SKM-1 (cell line): ENCODE measurements at regions not wholly inside any gene's neighbourhood (a gene's known extent, or its start where the extent isn't known, plus 50 kb on each side); places are given as distances from the start of the nearest gene placed in this dataset.

Experiments
- DNase-seq: peaks from one replicate; lab custom pipeline; 2025; ENCODE audit not compliant: unreplicated experiment; lab: John Stamatoyannopoulos, UW

DNA sequence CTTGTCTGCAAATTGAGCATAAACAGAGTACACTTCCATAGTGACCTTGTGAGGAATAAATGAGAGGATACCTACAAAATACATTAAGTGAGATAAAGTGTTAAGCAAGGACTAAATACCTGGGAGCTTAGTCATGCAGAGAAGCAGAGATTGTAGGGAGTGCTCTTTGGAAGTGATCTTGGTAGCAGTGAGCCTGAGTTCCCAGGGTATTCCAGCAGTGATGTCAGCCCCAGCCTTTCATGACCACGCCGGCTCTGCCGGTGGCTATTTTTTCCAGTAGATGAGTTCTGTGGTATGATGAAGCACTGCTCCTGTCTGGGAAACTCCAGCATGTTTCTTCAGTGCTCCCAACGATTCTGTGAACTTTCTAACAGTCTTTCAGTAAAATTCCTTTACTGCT is 391.5 kb upstream of the IGFBP7 start:
- no peak for DNase-seq

DNA sequence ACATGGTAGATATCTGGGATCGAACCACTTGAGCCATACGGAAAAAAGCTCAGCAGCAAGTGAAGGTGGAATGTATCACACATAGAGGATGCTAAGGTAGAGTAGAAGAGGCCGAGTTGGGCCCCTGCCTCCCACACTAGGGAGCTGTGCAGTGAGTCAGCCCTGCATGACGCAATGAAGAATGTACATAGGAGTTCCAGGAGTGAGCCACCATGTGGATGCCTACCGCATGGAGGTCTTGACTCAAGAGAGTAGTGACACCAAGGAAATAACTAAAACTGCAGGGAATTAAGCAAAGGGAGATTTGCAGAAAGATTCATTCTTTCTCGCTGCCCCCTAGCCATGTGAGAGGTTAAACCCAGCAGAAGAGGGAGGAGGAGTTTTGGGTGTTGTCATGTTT is 389.6 kb upstream of the IGFBP7 start:
- no peak for DNase-seq

DNA sequence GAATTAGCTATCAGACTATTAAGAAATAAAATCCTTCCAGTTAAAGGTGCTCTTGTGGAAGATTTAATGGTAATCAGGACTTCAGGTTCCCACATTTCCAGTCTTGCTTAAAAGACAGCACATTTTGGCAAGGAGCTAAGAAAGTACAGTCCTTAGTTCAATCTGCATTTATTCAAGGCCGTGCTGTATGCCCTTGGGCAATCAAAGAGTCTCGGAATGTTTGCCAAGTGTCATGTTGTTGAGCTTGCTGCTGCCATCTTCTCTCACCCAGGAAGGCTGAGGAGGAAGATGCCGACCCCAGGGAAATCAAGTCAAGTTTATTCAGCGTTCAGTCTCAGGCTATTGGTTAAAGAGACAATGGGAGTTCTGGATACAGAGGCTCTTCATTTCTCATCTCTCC is 388.1 kb upstream of the IGFBP7 start:
- no peak for DNase-seq

DNA sequence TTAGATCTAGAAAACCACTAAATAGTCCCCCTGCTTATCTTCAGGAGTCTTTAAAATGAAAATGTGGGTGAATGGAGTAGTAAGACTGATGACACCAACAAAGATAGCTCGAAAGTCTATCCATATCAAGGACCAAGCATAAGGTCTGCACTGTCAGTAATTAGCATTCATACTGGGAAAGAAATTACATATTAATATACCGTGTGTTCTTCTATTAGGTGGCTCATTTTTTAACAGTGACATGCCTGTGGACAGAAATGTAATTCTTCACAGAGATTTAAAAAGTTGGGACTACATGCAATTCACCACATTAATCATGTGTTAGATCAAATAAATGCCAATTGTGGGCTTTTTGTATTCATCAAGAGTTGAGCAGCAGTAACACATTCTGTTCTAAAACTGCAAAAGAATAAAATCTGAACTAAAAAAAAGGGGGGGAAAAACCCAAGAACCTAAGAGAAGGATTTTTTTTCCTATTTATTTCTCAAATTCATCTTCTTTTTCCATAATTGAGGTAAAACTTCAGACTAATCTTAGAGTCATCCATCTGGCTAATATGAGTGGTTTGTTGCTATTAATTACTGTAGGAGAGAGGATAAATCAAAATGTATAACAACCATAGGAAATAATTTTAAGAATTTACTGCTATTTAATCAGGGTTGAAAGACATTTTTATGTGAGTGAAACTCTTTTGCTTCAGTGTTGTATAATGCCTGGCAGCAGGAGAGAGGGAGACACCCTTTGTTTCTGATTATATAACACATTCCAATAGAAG is 386.7 kb upstream of the IGFBP7 start:
- no peak for DNase-seq

DNA sequence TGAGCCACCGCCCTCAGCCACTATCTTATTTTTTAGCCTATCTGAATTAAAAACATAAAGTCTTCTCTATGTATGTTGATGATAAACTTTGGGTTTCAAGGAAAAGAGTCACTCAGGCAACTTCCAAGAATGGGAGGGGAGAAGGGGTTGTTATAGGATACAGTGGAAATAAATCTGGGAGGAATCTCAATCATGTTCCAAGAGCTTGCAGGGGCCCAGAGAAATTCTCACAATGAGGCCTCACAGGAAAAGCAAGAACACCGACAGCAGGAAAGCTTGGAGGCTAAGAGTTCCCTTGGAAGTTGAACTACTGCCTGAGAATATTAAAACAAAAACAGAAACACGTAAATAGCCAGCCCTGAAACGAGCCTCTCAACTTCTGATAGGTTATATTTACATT is 384.6 kb upstream of the IGFBP7 start:
- no peak for DNase-seq

DNA sequence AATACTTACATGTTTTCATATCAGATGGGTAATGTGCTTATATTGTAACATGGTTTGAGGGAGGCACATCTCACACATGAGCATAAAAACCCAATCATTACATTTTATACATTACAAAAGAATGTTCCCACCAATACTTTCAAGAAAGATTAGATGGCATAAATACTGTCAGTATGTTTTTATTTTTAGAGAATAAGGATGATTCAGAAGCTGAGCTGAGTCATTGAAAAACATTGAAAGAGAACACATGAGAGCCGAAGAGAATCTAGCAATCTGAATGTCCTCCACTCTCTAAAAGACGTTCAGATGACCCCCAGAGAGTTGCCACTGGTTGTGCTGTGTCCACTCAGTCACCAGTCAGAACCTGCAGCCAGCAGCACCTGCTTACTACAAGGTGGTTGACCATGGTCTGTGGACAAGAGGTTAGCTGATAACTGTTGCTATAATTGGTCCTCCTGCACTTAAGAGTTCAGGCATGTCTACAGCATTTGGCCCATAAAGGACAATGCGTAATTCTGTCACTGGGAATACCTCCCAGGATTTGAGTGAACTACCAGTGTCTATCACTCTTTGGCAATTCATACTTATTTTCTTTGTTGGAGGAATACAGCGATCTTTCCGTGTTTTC is 382.2 kb upstream of the IGFBP7 start:
- DNase-seq, result no peak

DNA sequence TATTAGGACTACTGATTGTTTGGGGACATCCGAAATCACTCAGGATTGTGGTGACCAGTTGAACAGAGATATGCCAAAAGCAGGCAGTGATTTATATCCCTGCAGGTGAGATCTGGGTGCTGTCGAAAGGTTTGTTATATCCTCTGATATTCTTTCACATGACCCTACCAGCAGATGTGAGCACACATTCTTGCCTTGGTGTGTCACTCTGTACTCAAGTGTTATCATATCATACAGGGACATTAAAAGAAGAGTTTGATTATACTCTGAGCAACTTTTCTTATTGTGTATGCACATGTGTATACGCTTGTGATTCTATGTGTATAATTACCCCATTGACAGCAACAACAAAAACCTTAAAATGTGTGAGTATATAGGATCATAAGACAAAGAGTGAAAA is 381.2 kb upstream of the IGFBP7 start:
- no peak for DNase-seq

DNA sequence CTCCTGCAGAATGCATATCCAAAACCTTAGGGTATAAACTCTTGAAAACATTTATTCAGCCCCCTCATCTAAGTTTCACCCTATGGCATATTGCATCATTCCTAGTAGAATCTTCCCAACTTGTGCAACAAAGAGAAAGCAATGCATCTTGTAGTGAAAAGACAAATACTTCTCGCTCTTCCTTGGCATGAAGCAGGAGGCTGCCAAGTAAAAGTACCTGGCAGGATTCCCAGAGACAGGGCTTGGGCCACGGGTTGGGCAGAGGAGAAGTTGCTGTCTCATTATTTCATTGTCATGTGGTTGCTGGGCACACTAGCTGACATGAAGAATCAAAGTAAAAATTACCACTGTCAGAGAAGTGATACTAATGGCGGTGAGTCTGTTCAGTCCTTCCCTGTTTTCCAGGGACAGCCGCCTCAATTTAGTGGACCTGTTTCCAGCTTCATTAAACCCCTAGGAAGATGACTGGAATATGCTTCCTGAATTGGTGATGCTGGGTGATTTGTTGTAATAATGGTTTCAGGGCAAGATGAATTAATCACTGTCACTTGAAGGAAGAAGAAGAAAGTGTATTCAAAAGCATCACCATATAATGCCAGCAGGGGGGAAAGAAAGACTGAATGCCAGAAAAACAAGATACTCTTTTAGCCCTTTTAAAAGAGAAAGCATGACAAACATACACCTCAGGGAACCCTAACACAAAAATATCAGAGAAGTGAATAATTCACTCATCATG is 380.5 kb upstream of the IGFBP7 start:
- DNase-seq, result no peak

DNA sequence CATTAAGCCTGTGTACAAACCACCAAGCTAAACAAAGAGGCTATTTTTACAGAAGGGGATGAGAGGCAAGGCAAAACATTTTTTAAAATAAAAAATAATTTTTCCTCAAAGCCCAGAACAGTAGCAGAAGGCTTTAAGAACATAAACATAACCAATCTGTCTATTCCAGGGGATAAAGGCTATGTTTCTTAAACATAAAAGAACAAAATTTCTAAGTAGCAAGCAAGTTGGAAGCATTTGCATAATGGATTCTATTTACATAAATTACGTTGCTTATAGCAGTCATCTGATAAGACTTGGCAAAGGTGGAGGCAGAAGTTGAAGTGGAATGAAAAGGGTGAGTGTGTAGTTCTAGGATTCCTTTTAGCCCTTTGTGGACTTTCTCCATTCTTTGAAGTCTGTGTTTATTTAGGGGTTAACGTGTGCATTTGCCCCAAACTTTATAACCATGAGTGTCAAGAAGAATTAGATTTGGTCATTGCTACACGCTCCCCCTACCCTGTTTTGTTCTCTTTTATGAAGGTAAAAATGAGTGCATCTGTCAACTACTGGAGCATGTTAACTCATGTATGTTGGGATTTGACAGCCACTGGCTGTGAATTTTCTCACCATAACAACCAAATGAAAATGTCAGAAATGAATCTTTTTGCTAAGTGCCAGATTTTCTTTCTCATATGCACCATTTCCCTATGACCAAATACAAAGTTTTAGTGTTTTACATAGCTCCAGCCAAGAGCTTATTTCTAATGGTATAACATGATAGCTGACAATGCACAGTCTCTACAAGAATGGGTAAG is 378.4 kb upstream of the IGFBP7 start:
- DNase-seq, result no peak

DNA sequence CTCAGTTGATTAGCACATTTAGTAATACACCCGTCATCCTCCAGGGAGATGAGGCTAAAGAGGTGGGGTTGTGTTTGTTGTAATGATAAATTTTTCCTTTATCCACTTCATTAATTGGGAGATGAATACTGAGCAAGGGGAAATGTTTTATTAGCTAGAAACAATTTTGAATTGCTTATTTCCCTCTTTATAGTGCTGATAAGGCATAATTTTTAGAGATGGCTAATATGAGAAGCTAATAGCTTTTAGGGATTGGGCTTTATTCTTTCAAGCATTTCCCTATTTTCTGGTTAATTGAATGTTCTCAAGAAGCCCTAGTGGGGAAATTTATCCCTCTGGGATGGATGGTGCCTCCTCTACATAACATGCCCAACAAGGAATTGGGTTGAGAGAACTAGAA is 365.2 kb upstream of the IGFBP7 start:
- no peak for DNase-seq

DNA sequence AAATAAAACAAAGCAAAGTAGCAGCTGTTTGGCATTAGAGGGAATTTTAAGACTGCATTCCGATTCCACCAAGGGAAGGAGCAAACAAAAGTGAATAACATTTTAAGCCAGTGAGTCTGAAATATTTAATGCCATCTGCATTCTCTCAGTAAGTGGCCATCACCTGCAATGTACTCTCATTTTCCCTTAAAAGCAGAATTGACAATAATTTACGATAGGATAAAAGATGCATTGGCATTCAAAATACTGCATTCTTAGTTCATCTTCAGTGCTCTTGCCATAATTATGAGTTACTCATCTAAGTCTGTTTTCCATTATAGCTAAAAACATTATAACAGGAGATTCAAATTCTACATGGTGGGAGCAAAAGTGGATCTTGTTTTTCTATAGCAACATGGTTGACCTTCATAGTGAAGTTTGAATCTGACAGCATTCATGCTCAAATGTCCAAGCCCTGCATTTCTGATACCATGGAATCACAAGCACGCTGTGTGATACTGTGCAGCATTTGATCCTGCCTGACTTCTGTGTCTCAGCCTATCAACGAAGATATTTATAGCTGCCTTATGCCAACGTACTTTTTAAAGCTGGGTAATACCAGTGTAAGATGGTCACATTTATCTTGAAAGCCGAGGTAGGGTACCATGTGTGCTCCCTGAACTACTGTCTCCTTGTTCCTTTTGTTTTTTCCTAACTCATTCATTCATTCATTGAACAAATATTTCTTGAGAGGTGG is 355.3 kb upstream of the IGFBP7 start:
- no peak for DNase-seq

DNA sequence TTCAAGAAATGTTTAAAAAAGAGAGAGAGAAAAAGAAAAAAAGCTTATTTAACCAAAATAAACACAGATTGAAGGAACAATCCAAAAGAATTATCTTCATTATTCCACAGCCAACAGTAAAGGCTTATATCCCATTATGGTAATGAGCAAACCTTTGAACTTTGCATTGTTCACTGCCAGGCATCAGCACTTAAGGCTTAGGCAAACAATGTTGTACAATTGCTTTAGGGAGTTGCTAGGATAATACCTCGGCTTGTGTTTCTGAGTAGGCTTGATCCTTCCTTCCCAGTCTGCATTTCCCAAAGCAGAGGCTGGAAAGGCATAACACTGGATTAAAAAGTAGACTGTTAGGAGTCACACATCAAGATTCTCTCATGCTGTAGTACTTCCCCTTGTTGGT is 352.7 kb upstream of the IGFBP7 start:
- no peak for DNase-seq

DNA sequence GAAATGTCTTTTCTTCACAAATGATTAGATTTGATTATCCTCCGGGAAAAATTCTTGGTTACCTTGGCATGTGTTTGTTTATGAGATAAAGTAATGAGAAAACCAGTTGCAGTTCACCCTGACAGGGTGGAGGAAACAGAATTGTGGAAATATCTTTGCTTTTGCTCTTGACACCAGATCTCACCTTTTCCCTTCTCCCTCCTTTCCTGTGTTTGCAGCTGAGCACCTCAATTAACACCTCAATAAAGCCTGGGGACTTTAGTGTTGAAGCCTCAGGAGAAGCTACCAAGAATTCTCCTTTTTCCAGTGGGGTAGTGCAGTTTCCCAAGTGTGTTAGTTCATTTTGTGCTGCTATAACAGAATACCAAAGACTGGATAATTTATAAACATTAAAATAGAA is 350.8 kb upstream of the IGFBP7 start:
- DNase-seq, result no peak

DNA sequence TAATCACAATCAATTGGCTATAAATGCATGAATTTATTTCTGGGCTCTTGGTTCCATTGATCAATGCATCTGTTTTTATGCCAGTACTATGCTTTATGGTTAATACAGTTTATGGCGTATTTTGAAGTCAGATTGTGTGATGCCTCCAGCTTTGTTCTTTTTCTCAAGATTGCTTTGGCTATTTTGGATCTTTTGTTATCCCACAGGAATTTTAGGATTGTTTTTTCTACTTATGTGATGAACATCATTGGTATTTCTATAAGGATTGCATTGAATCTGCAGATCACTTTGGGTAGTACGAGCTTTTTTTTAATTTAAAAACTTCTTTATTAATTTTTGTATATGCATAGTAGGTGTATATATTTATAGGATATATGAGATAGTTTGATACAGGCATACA is 338.7 kb upstream of the IGFBP7 start:
- DNase-seq, result no peak

DNA sequence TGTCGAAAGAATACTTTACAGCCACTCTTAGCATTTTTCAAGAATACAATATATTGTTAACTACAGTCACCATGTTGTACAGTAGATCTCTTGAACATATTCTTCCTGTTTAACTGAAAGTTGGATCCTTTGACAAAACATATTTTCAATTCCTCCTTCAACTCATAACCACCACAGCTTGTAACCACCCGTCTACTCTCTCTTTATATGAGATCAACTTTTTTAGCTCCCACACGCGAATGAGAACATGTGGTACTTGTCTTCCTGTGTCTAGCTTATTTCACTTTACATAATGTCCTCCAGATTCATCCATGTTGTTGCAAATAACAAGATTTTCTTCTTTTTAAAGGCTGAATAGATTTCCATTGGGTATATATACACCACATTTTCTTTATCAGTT is 338.3 kb upstream of the IGFBP7 start:
- DNase-seq, result no peak

DNA sequence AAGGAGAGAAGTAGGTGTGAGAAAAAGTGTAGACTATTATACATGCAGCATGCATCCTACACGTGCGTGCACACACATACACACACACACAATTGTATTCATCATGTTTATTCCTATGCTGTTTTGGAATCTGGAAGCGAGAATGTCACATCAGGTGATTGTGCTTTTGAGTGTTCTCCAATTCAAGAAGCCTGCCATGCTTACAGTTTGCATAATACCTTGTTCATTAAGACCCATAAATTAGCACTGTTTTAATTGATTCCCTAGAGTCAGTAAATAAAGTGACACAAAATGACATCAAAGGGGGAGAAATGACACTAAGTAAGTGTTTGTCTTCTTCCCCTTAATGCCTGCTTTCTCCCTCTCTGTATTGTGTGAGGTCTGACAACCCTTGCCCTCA is 336.1 kb upstream of the IGFBP7 start:
- DNase-seq, result no peak

DNA sequence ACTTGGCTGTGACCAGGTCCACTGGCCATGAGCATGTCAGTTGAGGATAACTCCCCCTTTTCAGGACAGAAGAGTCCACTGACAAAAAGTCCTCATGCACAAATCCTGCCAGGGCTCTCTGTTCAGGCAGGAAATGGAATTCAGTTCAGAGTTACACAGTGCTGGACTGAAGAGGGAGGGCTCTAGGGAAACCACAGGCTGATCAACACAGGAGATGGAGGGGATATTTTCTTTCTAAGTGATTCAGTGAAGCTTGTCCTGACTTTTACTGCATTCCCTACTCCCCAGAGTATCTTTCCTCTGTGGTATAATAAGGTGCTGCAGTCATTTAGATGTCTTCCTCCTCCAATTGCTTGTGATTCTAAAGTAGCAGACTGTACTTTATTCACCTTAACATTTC is 335.5 kb upstream of the IGFBP7 start:
- no peak for DNase-seq

DNA sequence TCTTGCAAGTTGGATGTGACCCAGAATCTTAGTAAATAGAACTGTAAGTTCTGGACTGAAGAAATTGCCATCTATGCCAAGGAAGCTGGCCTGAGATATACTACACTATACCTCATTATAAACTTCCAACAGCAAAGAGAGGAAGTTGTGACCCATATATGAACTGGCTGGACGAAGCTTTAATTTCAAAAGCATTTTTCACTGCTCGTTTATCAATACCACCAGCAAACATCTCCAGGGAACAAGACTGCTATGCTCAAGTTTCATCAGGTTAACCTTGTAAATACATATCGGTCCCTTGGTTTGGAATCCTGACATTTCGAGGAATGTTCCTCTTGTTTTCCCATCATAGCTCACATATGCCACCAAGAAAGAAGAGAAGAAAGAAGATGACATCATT is 334.5 kb upstream of the IGFBP7 start:
- no peak for DNase-seq

DNA sequence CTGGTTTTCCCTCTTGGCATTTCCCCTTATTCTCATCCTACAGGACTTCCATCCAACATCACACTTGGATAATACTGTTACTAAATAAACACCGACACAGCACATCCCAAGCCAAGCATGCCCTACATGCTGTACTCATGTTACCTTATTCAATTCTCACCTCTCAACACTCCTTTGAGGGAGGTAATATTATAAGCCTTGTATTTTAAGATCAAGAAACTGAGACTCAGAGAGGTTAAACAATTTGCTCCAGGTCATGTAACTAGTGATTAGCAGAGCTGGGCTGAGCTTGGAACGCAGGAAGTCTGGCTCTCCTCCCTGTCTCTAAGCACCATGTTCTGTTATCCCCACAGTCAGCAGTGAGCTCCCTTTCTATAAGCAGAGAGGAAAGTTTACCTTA is 333.6 kb upstream of the IGFBP7 start:
- DNase-seq, result no peak

DNA sequence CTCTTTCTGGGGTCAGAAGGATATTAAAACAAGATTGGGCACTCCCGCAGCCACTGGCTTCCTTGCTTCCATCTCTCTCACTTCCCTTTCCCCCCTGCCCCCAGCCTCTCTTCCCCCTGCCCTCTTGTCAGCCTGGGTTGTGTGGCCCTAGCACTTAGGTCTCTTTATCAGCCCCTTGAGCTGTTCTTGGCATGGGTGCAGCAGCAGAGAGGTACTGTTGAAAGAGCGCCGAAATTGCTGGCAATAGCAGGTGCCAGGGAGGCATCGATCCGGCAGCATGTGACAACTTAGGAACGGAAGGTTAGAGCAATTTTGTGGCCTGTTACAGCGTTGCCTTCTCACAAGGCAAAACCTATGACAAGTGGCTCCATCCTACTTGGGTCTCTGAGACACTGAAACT is 333.1 kb upstream of the IGFBP7 start:
- DNase-seq, result no peak

DNA sequence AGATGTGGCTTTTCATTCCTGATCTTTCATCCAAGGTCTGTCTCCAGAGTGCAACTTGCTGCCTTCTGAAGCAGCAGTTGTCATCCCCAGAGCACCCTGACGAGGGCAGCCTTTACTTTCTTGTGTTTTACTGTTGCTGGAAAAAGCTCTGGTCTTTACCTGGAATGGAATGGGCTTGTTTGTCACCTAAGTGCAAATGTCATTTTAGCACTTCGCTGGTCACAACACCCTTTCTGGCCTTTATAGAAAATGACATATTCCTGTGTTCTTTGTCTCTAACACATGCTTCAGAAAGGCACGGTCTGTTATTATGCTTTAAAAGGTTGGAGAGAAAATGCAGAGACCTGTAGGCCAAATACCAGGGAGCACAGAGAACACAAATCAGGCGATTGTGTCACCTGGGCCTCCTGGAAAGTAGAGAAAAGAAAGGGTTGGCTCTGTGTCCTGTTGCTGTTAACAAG is 332.7 kb upstream of the IGFBP7 start:
- no peak for DNase-seq
